HG02943 (cell line): ENCODE measurements at regions not wholly inside any gene's neighbourhood (a gene's known extent, or its start where the extent isn't known, plus 50 kb on each side); places are given as distances from the start of the nearest gene placed in this dataset.

Experiments used
- ATAC-seq: cut with Tn5 transposase; IDR thresholded peaks from one replicate; pipeline ENCODE4 v1.9.1; 2021; ENCODE audit warnings: mild to moderate bottlenecking, low read depth, moderate library complexity; ENCODE audit not compliant: unreplicated experiment

- ATAC-seq, result no peak
Observed at GRCh38 chr3:117526470-117527079, 817.0 kb downstream of the TUSC7 start.

GRCh38 chr3:117527346-117527745, 817.8 kb downstream of the TUSC7 start:
- ATAC-seq, result no peak

- no peak for ATAC-seq
Observed at GRCh38 chr3:117528688-117529087, 819.1 kb downstream of the TUSC7 start.

- ATAC-seq, result no peak
Observed at GRCh38 chr3:117531078-117531767, 821.6 kb downstream of the TUSC7 start.

- no peak for ATAC-seq
Observed at GRCh38 chr3:117532268-117532667, 822.7 kb downstream of the TUSC7 start.

GRCh38 chr3:117534138-117534537, 824.6 kb downstream of the TUSC7 start:
- ATAC-seq, result no peak

GRCh38 chr3:117536006-117536405, 826.4 kb downstream of the TUSC7 start:
- no peak for ATAC-seq

- no peak for ATAC-seq
Observed at GRCh38 chr3:117537949-117538348, 828.4 kb downstream of the TUSC7 start.

- no peak for ATAC-seq
Observed at GRCh38 chr3:117539729-117540128, 830.1 kb downstream of the TUSC7 start.

GRCh38 chr3:117540597-117540996, 831.0 kb downstream of the TUSC7 start:
- ATAC-seq, result no peak

- no peak for ATAC-seq
Observed at GRCh38 chr3:117541721-117542120, 832.1 kb downstream of the TUSC7 start.

GRCh38 chr3:117543521-117543920, 833.9 kb downstream of the TUSC7 start:
- ATAC-seq, result no peak

- no peak for ATAC-seq
Observed at GRCh38 chr3:117545484-117545883, 835.9 kb downstream of the TUSC7 start.

GRCh38 chr3:117547956-117548550, 838.5 kb downstream of the TUSC7 start:
- no peak for ATAC-seq

GRCh38 chr3:117548600-117548999, 839.0 kb downstream of the TUSC7 start:
- ATAC-seq, result no peak

- no peak for ATAC-seq
Observed at GRCh38 chr3:117549716-117550115, 840.1 kb downstream of the TUSC7 start.

GRCh38 chr3:117550766-117551165, 841.2 kb downstream of the TUSC7 start:
- ATAC-seq, result no peak

- peak; percentile 96 for ATAC-seq
Observed at GRCh38 chr3:117553461-117553860, 843.9 kb downstream of the TUSC7 start.

GRCh38 chr3:117556646-117557407, 847.2 kb downstream of the TUSC7 start:
- ATAC-seq, result no peak

- no peak for ATAC-seq
Observed at GRCh38 chr3:117557464-117558090, 848.0 kb downstream of the TUSC7 start.

GRCh38 chr3:117558681-117559080, 849.1 kb downstream of the TUSC7 start:
- ATAC-seq, result no peak
